IPS-18a (cell line): ENCODE measurements at regions not wholly inside any gene's neighbourhood (a gene's known extent, or its start where the extent isn't known, plus 50 kb on each side); places are given as distances from the start of the nearest gene placed in this dataset.

Experiments used
- H3K27ac ChIP-seq: one replicate; pipeline ENCODE4 v1.5.1; 2013; ENCODE audit warnings: low read length
- H3K27me3 ChIP-seq: one replicate; pipeline ENCODE4 v1.6.1; 2013; ENCODE audit warnings: mild to moderate bottlenecking, low read length; ENCODE audit not compliant: control insufficient read depth, insufficient read depth
- H3K36me3 ChIP-seq: one replicate; pipeline ENCODE4 v1.6.1; 2013; ENCODE audit warnings: low read depth, low read length; ENCODE audit not compliant: control insufficient read depth
- H3K4me1 ChIP-seq: one replicate; pipeline ENCODE4 v1.6.1; 2013; ENCODE audit warnings: low read depth, low read length; ENCODE audit not compliant: control insufficient read depth
- H3K4me3 ChIP-seq: one replicate; pipeline ENCODE4 v1.5.1; 2013; ENCODE audit warnings: low read length
- H3K9ac ChIP-seq: one replicate; pipeline ENCODE4 v1.6.1; 2013; ENCODE audit warnings: mild to moderate bottlenecking, low read length, moderate library complexity
- H3K9me3 ChIP-seq: one replicate; pipeline ENCODE4 v1.6.1; 2013; ENCODE audit warnings: low read depth, low read length; ENCODE audit not compliant: control insufficient read depth

- H3K27ac ChIP-seq, result no peak overlapping the region
- no peaks in the 10 kb centered on the region for H3K27me3 ChIP-seq
- no peak overlapping the region for H3K9ac ChIP-seq
- H3K36me3 ChIP-seq, result no peaks in the 10 kb centered on the region
- no peaks in the 10 kb centered on the region for H3K9me3 ChIP-seq
- no peak overlapping the region for H3K4me3 ChIP-seq
- no peaks in the 10 kb centered on the region for H3K4me1 ChIP-seq
Measured at GRCh38 chr2:78561876-78562275, 463.6 kb upstream of the REG3G start.

- no peak overlapping the region for H3K4me3 ChIP-seq
- H3K27me3 ChIP-seq, result no peaks in the 10 kb centered on the region
- no peaks in the 10 kb centered on the region for H3K36me3 ChIP-seq
- no peaks in the 10 kb centered on the region for H3K4me1 ChIP-seq
- H3K9ac ChIP-seq, result no peak overlapping the region
- H3K9me3 ChIP-seq, result no peaks in the 10 kb centered on the region
- no peak overlapping the region for H3K27ac ChIP-seq
Measured at GRCh38 chr2:78564666-78565065, 460.8 kb upstream of the REG3G start.

DNA sequence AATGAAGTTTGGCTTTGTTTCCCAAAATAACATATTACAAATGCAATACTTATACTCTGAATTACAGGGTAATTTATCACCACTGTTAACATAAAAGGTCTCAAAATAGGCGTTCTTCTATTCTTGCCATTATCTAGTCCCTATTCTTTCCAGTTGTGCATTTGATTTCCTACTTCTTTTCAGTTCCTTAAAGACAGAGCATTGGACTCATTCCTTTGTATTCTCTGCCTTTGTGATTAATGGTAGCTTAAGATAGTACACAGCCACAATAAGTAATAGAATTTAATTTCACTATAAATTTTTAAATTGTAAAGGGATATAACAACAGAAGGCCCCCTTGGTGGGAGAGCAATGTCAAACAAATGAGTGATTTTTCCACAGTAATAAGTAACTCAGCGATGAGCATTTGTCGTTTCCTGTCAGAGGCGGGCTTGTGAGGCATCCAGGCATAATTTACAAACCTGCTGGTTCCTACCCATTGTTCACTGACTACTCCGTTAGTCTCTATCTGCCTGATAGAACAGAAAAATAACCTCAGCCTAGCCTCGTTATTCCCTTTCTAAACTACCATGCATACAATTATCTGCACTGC is 456.6 kb upstream of the REG3G start:
- Histone ChIP-seq H3K9ac (no peak overlapping the region), H3K4me3 (no peak overlapping the region), H3K27ac (no peak overlapping the region), H3K27me3 (no peaks in the 10 kb centered on the region), H3K4me1 (no peaks in the 10 kb centered on the region), H3K36me3 (no peaks in the 10 kb centered on the region), H3K9me3 (no peaks in the 10 kb centered on the region)

GRCh38 chr2:78576409-78576808 is 449.1 kb upstream of the REG3G start:
- Histone ChIP-seq H3K27ac (no peak overlapping the region), H3K4me1 (peaks cover 6% of the 10 kb centered on the region), H3K9ac (no peak overlapping the region), H3K27me3 (no peaks in the 10 kb centered on the region), H3K4me3 (no peak overlapping the region), H3K9me3 (no peaks in the 10 kb centered on the region), H3K36me3 (no peaks in the 10 kb centered on the region)

GRCh38 chr2:78585871-78586270 is 439.6 kb upstream of the REG3G start:
- Histone ChIP-seq H3K36me3 (no peaks in the 10 kb centered on the region), H3K9ac (no peak overlapping the region), H3K27me3 (no peaks in the 10 kb centered on the region), H3K9me3 (no peaks in the 10 kb centered on the region), H3K4me1 (no peaks in the 10 kb centered on the region), H3K27ac (no peak overlapping the region), H3K4me3 (no peak overlapping the region)

- no peak overlapping the region for H3K27ac ChIP-seq
- no peaks in the 10 kb centered on the region for H3K4me1 ChIP-seq
- no peaks in the 10 kb centered on the region for H3K9me3 ChIP-seq
- no peak overlapping the region for H3K9ac ChIP-seq
- no peak overlapping the region for H3K4me3 ChIP-seq
- H3K36me3 ChIP-seq, result no peaks in the 10 kb centered on the region
- no peaks in the 10 kb centered on the region for H3K27me3 ChIP-seq
Measured at GRCh38 chr2:78586316-78586715, 439.2 kb upstream of the REG3G start.

DNA sequence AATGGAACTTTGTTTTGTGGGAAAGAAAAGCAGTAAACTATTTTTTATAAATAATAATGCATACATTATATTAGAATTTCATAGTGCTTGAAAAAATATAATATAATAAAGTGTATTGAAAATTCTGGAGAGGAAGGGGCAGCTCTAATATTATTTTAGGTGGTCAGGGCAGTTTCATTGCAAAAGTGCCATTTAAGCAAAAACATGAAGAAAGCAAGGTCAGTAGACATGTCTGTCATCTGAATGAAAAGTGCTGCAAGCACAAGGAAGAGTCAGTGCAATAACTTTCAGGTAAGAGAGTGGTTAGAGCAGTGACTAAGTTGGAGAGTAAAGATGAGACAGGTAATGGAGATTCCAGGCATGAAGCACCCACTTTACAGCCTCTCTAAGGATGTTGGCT is 435.6 kb upstream of the REG3G start:
- Histone ChIP-seq H3K9ac (no peak overlapping the region), H3K27me3 (no peaks in the 10 kb centered on the region), H3K4me1 (no peaks in the 10 kb centered on the region), H3K9me3 (no peaks in the 10 kb centered on the region), H3K36me3 (no peaks in the 10 kb centered on the region), H3K4me3 (no peak overlapping the region), H3K27ac (no peak overlapping the region)

GRCh38 chr2:78592491-78592890 is 433.0 kb upstream of the REG3G start:
- Histone ChIP-seq H3K27me3 (no peaks in the 10 kb centered on the region), H3K27ac (no peak overlapping the region), H3K36me3 (no peaks in the 10 kb centered on the region), H3K4me1 (no peaks in the 10 kb centered on the region), H3K9ac (no peak overlapping the region), H3K4me3 (no peak overlapping the region), H3K9me3 (no peaks in the 10 kb centered on the region)

DNA sequence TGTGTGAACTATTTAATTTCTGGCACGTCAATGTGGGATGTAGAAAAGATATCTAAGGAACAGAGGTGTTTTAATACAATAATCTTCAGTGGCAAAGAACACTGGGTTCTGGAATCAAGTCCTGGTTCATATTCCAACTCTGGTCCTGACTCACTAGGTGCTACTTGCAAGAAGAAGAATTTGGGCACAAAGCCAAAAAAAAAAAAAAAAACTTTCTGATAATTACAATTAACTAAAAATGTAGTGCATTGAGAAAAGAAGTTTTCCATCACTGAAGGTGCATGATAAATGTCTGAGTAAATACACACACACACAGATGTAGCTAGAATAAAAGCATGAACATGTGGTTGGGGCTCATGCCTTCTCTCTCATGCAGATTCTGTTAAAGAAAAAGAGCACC is 424.4 kb upstream of the REG3G start:
- H3K27me3 ChIP-seq, result no peaks in the 10 kb centered on the region
- no peaks in the 10 kb centered on the region for H3K36me3 ChIP-seq
- no peak overlapping the region for H3K4me3 ChIP-seq
- no peak overlapping the region for H3K27ac ChIP-seq
- no peaks in the 10 kb centered on the region for H3K4me1 ChIP-seq
- H3K9ac ChIP-seq, result no peak overlapping the region
- H3K9me3 ChIP-seq, result no peaks in the 10 kb centered on the region

DNA sequence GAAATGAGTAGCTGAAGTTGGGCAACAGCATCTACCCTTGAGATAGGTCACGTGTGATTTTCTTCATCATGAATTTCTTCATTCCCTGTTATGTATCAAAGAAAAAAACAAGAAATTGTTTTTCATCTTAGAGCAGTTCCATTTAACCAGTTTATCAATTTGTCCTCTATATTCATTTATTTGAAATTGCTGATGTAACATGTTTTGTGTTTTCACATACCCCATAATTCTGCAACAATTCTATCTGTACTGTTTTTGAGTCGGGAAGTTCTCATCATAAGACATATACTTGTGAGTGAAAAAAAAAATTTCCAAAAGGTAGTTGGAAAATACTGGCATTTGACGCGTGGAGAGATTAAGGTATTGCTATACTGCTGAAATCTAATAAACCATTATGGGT is 422.6 kb upstream of the REG3G start:
- no peak overlapping the region for H3K27ac ChIP-seq
- H3K4me1 ChIP-seq, result peaks cover 4% of the 10 kb centered on the region
- H3K9me3 ChIP-seq, result no peaks in the 10 kb centered on the region
- no peaks in the 10 kb centered on the region for H3K27me3 ChIP-seq
- H3K36me3 ChIP-seq, result no peaks in the 10 kb centered on the region
- no peak overlapping the region for H3K4me3 ChIP-seq
- no peak overlapping the region for H3K9ac ChIP-seq

DNA sequence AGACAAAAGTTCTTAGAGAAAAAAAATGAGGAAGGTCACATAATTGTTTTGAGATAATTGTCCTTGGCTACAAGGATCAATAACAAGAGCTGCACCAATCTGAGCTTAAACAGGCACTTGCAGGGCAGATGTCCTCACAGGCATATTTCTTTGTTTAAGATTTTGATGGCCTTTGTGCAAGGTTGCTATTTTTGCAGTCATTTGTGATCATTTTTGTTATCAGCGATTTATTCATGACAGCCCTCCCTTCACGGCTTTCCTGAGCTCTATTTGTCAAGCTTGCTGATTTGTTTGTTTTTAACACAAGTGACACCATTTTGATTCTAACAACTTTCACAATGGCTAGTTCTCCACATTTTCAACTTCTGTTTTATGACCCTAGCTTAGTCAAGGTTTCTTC is 418.6 kb upstream of the REG3G start:
- Histone ChIP-seq H3K27ac (no peak overlapping the region), H3K9me3 (no peaks in the 10 kb centered on the region), H3K4me1 (peaks cover 4% of the 10 kb centered on the region), H3K9ac (no peak overlapping the region), H3K4me3 (no peak overlapping the region), H3K36me3 (no peaks in the 10 kb centered on the region), H3K27me3 (no peaks in the 10 kb centered on the region)

DNA sequence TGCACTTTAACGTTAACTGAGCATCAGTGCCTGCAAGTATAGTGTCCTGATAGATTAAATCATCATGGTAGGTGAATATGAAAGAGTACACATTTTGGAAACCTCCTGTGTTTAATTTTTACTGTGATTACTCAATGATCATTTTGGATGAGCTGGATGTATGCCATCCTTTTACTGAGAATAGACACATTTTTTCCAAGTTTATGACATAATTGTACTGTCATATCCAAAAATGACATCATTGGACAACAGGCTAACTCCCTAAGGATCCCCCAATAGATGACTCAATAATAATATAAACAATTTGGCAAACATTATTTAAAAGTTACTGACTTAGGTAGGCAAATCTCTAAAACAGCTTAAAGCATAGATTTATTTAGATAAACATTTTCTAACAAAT is 410.8 kb upstream of the REG3G start:
- Histone ChIP-seq H3K36me3 (no peaks in the 10 kb centered on the region), H3K27me3 (no peaks in the 10 kb centered on the region), H3K27ac (no peak overlapping the region), H3K9me3 (no peaks in the 10 kb centered on the region), H3K4me1 (no peaks in the 10 kb centered on the region), H3K9ac (no peak overlapping the region), H3K4me3 (no peak overlapping the region)
